ENCODE measurements at regions not wholly inside any gene's neighbourhood (a gene's known extent, or its start where the extent isn't known, plus 50 kb on each side); places are given as distances from the start of the nearest gene placed in this dataset.

GRCh38 chr1:201653883-201654282 lies 115.0 kb downstream of the NAV1 start:
- TF ChIP-seq CSRNP3 (CRISPR knock-in tag; IDR thresholded peaks at IDR 0.05) (no peak), CREB5 (CRISPR knock-in tag; IDR thresholded peaks at IDR 0.05; ENCODE audit: low read depth) (no peak)
